Peyer's patch (tissue), 4 donors: ENCODE measurements at regions not wholly inside any gene's neighbourhood (a gene's known extent, or its start where the extent isn't known, plus 50 kb on each side); places are given as distances from the start of the nearest gene placed in this dataset.

Experiments used
- DNase-seq, 3 donors: peaks; one replicate each; pipeline ENCODE4 v3.0.0-alpha.2; 2017 to 2019
- H3K27ac ChIP-seq, 4 donors: fragments of 200-600 bp; sonication (generic); one replicate each; pipeline ENCODE4 v1.5.1; 2016 to 2019
- H3K27me3 ChIP-seq, 2 donors: fragments of 200-600 bp; sonication (generic); one replicate each; pipeline ENCODE4 v1.5.1; 2019
- H3K36me3 ChIP-seq, 3 donors: fragments of 200-600 bp; sonication (generic); one replicate each; pipeline ENCODE4 v1.5.1; 2016 to 2019
- H3K4me1 ChIP-seq, 4 donors: fragments of 200-600 bp; sonication (generic); one replicate each; pipeline ENCODE4 v1.5.1; 2016 to 2019
- H3K4me3 ChIP-seq, 4 donors: fragments of 200-600 bp; sonication (generic); 1 replicate in 3 of 4; 2 replicates in 1 of 4; pipeline ENCODE4 v1.5.1; 2016 to 2019; ENCODE audit warnings: mild to moderate bottlenecking in 1 of 4
- H3K9me3 ChIP-seq, 4 donors: fragments of 200-600 bp; sonication (generic); one replicate each; pipeline ENCODE4 v1.5.1; 2016 to 2019; ENCODE audit warnings: mild to moderate bottlenecking in 1 of 4
- POLR2A ChIP-seq, 2 donors: fragments of 450-650 bp; IDR thresholded peaks; one replicate each; pipeline ENCODE4 v1.5.1; 2017; ENCODE audit warnings: antibody characterized with exemption in 2 of 2, mild to moderate bottlenecking in 2 of 2, moderate library complexity in 2 of 2
- TF ChIP-seq, protein P1 (sequence below), 6 experiments: fragments of 450-650 bp in 4 of 6; fragments of 200-600 bp in 2 of 6; sonication (generic) in 1 of 6; IDR thresholded peaks; one replicate each; pipeline ENCODE4 v1.5.1; 2017 to 2019; ENCODE audit warnings: antibody characterized with exemption in 6 of 6, mild to moderate bottlenecking in 3 of 6, moderate library complexity in 1 of 6

GRCh38 chr5:165497707-165498106 lies 1992.3 kb downstream of the MAT2B start:
- no peak for DNase-seq
- H3K27me3 ChIP-seq, result no peaks in the 10 kb centered on the region
- H3K9me3 ChIP-seq, result no peaks in the 10 kb centered on the region
- H3K36me3 ChIP-seq, result no peaks in the 10 kb centered on the region
- no peak overlapping the region for H3K27ac ChIP-seq
- no peak overlapping the region for H3K4me3 ChIP-seq
- H3K4me1 ChIP-seq, result no peaks in the 10 kb centered on the region
- no peak for TF ChIP-seq POLR2A (IDR thresholded peaks at IDR 0.05)
- TF ChIP-seq, protein P1, sequence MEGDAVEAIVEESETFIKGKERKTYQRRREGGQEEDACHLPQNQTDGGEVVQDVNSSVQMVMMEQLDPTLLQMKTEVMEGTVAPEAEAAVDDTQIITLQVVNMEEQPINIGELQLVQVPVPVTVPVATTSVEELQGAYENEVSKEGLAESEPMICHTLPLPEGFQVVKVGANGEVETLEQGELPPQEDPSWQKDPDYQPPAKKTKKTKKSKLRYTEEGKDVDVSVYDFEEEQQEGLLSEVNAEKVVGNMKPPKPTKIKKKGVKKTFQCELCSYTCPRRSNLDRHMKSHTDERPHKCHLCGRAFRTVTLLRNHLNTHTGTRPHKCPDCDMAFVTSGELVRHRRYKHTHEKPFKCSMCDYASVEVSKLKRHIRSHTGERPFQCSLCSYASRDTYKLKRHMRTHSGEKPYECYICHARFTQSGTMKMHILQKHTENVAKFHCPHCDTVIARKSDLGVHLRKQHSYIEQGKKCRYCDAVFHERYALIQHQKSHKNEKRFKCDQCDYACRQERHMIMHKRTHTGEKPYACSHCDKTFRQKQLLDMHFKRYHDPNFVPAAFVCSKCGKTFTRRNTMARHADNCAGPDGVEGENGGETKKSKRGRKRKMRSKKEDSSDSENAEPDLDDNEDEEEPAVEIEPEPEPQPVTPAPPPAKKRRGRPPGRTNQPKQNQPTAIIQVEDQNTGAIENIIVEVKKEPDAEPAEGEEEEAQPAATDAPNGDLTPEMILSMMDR (IDR thresholded peaks at IDR 0.05), result no peak

DNA sequence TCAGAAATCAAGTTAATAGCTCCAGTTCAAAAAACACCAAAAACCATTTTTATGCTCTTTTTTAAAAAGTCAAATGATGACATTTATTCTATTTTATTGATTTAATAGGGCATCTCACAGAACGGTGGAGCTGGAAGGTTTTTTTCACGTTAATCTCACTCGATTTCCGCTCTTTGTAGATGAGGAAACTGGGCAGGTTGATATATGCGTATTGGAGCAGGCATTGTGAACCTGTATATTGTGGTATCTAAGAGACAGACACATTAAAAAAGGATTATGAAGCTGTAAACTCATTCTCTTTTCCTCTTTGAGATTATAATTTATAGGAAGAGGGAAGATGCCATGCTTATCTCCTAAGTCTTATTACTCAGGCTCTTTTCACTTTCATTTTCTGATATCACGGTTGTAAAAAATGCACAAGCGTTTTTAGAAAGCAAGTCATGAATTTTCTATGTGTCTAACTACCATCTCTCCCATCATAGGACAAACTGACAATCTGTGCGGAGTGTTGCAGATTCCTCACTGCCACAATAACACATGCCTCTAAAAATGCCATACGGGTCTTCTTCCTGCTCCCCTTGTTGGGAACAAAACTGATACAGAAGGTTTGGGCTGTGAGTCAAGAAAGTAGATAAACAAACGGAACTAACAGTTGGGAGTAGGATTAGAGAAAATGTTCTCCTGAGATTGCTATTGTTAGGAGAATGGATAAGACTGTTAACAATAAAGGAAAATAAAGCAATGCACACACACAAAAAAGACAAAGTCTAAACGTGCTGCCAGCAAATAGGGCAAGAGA lies 1997.7 kb downstream of the MAT2B start:
- Histone ChIP-seq H3K4me3 (no peak overlapping the region), H3K27me3 (no peaks in the 10 kb centered on the region), H3K4me1 (no peaks in the 10 kb centered on the region), H3K36me3 (no peaks in the 10 kb centered on the region), H3K27ac (no peak overlapping the region), H3K9me3 (peaks cover 0 to 4% (median 0%) of the 10 kb centered on the region in 4 donors)
- TF ChIP-seq POLR2A (IDR thresholded peaks at IDR 0.05), result no peak
- TF ChIP-seq, protein P1 (IDR thresholded peaks at IDR 0.05), result no peak
- DNase-seq, result no peak

- Histone ChIP-seq H3K4me1 (no peaks in the 10 kb centered on the region), H3K4me3 (no peak overlapping the region), H3K27ac (no peak overlapping the region), H3K27me3 (no peaks in the 10 kb centered on the region), H3K9me3 (peaks cover 0 to 4% (median 0%) of the 10 kb centered on the region in 4 donors), H3K36me3 (no peaks in the 10 kb centered on the region)
- TF ChIP-seq, protein P1 (IDR thresholded peaks at IDR 0.05), result no peak
- TF ChIP-seq POLR2A (IDR thresholded peaks at IDR 0.05), result no peak
- DNase-seq, result no peak
Measured at GRCh38 chr5:165504674-165505073, 1999.3 kb downstream of the MAT2B start.

GRCh38 chr5:165508286-165508685 lies 2002.9 kb downstream of the MAT2B start:
- no peak for DNase-seq
- Histone ChIP-seq H3K4me3 (no peak overlapping the region), H3K4me1 (no peaks in the 10 kb centered on the region), H3K27me3 (no peaks in the 10 kb centered on the region), H3K36me3 (no peaks in the 10 kb centered on the region), H3K27ac (no peak overlapping the region), H3K9me3 (peaks cover 0 to 7% (median 0%) of the 10 kb centered on the region in 4 donors)
- no peak for TF ChIP-seq POLR2A (IDR thresholded peaks at IDR 0.05)
- TF ChIP-seq, protein P1 (IDR thresholded peaks at IDR 0.05), result no peak

DNA sequence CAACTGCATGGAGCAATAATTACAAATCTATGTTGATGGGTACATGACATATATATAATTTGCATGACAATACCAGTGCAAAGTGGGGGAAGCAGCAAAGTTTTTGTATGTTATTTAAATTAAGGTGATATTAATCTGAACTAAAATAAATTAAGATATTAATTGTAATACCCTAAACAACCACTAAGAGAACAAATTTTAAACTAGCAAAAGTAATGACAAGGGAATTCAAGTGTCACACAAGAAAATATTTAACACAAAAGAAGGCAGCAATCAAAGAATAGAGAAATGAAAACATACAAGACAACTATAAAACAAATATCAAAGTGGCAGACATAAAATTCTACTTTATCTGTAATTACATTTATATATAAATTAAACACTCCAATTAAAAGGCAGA lies 2003.4 kb downstream of the MAT2B start:
- Histone ChIP-seq H3K9me3 (peaks cover 0 to 7% (median 0%) of the 10 kb centered on the region in 4 donors), H3K4me3 (no peak overlapping the region)

More for the DNA sequence above, 2003.4 kb downstream of the MAT2B start:
- no peak for DNase-seq
- TF ChIP-seq, protein P1 (IDR thresholded peaks at IDR 0.05), result peak in 1 of 6 experiments; percentile 21
- TF ChIP-seq POLR2A (IDR thresholded peaks at IDR 0.05), result no peak
- Histone ChIP-seq H3K4me1 (no peaks in the 10 kb centered on the region), H3K36me3 (no peaks in the 10 kb centered on the region), H3K27me3 (no peaks in the 10 kb centered on the region), H3K27ac (no peak overlapping the region)
